HG03196 (cell line): ENCODE measurements at regions not wholly inside any gene's neighbourhood (a gene's known extent, or its start where the extent isn't known, plus 50 kb on each side); places are given as distances from the start of the nearest gene placed in this dataset.

Experiments
- ATAC-seq: cut with Tn5 transposase; IDR thresholded peaks from one replicate; pipeline ENCODE4 v1.9.1; 2021; ENCODE audit not compliant: unreplicated experiment

DNA sequence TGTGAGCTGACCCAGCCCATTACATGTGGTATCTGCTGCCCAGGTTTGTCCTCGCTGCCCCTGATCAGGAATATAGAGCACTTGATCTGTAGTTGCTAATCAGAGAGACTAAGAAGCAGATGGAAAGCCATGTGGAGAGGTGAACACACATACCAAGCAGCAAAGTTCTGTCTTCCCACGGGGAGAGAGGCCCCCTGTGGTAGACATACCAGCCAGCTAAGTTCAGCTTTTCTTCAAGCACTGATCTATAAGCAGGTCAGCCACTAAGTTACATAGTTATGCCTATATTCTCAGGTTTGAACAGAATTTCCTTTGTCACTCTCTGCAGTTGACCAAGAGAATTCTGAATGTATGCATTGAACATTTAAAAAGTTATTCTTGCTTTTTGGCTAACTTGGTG lies 76.4 kb downstream of the DDX3Y start:
- ATAC-seq = no peak

DNA sequence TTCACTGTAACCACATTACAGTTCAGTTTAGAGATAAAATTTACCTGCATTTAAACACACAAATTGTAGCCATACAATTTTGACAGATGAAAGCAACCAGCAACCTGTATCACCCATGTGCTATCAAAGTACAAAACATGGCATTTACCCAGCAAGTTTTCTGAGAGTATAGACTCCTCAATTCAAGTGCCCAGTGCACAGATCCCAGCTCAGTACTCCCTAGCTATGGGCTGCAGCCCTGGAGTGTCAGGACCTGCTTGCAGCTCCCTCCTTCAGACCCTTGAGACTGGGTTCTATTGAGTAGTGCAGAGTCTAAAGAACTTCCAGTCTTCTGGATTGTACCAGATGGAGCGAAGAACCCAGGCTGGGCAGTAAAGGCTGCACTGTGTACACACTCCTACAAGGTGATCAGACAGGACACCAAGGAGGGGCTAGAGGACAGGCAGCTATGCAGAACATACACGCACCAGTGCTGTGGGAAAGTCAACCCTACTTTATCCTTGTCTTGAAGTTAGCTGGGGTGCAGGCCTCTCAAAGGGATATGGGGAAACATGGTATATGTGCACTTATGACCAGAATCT lies 77.7 kb downstream of the DDX3Y start:
- no peak for ATAC-seq

DNA sequence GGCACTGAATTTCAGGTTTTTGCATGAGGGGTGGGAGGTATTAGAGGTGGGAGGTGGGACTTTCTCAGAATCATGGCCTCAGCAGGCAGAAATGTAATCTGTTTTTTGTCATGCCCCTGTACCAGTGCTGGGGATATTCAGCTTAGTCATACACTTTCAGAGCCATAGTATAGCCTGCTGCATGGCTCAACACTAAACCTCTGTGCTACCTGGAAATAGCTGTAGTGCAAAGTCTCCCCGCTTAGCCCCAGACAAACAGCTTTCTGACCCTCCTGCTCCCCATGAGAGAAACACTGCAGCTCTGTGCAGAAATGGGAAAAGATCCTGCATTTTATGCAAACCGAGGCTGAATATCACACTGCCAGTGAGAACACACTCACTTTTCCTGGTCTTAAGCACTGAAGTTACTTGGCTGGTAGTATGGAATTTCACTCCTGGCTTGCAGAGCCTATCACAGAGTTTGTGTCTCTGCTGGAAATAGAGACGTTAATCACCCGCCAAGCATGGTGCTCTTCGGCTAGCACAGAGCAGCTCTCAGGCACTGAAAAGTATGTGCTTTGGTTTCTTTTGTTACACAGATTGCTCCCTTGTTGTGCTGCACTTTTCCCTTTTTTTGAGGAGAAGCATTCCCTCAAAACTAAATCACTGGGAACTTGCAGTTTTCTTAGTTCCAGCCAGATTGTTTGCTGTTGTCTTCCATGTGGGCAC lies 80.1 kb downstream of the DDX3Y start:
- no peak for ATAC-seq

DNA sequence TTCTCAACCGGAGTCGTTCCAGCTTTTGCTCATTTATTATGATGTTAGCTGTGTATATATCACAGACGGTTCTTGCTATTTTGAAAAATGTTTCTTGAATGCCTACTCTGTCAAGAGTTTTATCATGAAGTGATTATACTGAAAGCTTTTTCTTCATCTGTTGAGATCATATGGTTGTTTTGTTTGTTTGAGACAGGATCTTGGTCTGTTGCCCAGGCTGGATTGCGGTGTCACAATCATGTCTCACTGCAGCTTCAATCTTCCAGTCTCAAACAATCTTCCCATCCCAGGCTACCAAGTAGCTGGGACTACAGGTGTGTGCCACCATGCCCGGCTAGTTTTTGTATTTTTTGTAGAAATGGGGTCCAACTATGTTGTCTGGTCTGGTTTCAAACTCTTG lies 112.8 kb downstream of the DDX3Y start:
- no peak for ATAC-seq

DNA sequence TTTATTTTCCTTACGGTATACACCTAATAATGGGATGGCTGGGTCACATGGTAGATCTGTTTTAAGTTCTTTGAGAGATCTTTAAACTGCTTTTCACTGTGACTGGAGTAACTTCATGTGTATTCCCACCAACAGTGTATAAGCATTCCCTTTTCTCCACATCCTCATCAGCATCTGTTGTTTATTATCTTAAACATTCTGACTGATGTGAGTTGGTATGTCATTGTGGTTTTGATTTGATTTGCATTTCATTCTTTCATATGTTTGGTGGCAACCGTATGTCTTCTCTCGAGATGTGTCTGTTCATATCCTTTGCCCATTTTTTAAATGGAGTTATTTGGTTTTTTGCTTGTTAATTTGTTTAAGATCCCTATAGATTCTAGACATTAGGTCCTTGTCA lies 114.8 kb downstream of the DDX3Y start:
- no peak for ATAC-seq

DNA sequence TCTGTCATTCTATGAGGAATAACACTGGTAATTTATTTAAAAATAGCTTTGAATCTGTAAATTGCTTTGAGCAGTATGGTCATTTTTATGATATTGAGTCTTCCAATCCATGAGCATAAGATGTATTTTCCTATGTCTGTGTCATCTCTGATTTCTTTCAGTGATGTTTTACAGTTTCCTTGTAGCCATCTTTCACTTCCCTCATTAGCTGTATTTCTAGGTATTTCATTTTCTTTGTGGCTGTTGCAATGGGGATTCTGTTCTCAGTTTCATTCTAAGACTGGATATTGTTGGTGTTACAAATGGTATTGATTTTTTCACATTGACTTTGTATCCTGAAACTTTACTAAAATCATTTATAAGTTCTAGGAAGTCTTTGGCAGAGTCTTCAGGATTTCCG lies 116.2 kb downstream of the DDX3Y start:
- no peak for ATAC-seq

DNA sequence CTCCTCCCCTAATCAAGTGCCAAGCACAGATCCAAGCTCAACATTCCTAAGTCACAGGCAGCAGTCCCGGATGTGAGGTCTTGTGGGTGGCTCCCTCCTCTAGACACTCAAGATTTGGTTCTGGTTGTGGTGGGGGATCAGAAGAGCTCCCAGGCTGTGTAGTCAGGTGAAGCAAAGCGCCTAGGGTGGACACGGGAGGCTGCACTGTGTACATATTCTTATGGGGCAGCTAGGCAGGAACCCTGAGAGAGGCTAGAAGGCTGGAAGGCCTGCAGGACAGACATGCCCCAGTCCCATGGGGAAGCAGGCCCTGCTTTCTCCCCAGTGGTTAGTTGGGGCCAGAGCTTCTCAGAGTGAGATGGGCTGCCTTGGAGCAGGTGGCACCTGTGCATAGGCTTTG lies 118.9 kb downstream of the DDX3Y start:
- ATAC-seq = no peak

DNA sequence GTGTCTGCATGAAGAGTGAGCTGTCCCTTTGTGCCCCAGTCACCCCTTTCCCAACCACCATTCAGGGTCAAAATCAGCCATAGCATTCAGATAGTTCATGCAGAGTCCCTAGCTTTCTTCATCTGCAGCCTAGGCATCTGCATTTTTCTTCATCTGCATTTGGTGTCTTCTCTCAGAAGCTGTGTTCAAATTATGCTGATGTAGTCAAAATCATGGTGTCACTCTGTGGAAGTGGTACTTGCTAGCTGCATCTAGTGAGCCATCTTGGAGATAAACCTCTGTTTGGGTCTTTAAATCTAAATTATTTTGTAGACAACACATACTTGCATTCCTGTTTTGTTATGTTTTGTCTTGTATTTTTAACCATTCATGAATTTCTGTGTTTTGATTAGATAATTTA lies 119.8 kb downstream of the DDX3Y start:
- ATAC-seq = no peak

DNA sequence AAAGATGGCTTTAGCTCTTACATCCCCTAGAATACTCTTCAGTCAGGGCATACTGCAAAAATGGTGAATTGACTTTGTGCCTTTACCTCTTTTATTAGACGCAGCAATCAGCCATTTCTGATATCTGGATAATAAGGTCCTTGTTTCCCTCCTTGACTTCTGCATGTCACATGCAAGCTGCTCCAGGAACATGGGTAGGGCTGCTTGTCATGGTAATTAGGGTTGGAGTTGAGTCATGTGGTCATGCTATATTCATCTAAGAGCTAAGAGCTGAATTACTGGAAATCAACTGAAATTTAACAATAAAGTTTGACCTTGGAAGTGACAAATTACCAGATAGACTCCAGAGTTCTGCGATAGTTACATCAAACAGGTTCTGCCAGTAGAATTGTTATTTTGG lies 122.2 kb downstream of the DDX3Y start:
- ATAC-seq = no peak

DNA sequence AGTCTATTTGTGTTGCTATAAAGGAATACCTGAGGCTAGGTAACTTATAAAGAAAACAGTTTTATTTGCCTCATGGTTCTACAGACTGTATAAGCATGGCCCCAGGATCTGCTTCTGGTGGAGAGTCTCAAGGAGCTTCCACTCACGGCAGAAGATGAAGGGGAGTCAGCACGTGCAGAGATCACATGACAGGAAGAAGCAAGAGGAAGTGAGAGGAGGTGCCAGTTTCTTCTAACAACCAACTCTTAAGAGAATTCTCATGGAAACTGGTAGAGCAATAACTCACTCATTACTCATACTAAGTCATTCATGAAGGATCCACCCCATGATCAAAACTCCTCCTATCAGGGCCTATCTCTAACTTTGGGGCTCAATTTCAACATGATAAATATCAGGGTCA lies 135.6 kb downstream of the DDX3Y start:
- no peak for ATAC-seq

DNA sequence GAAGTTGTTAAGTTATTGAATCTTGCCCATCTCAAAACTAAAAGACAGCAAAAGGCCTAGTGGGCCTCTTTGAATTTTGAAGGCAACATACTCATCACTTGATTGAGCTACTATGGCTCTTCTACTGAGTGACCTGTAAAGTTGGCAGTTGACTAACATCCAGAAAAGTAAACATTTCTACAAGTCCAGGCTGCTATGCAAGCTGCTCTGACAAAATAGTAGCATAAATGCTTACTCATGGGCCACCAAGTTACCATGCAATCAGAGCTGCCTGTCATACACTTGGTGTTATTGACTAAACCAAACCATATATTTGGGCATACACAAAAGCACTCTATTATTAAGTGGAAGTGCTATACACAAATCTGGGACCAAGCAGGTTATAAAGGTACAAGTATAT lies 148.8 kb downstream of the DDX3Y start:
- no peak for ATAC-seq

DNA sequence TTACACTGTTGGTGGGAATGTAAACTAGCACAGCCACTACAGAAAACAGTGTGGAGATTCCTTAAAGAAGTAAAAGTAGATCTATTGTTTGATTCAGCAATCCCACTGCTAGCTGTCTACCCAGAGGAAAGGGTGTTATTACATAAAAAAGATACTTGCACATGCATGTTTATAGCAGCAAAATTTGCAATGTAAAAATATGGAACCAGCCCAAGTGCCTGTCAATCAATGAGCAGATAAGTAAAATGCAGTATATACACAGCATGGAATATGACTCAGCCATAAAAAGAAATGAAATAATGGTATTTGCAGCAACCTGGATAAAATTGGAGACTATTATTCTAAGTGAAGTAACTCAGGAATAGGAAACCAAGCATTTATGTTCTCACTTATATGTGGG lies 161.7 kb downstream of the DDX3Y start:
- no peak for ATAC-seq

DNA sequence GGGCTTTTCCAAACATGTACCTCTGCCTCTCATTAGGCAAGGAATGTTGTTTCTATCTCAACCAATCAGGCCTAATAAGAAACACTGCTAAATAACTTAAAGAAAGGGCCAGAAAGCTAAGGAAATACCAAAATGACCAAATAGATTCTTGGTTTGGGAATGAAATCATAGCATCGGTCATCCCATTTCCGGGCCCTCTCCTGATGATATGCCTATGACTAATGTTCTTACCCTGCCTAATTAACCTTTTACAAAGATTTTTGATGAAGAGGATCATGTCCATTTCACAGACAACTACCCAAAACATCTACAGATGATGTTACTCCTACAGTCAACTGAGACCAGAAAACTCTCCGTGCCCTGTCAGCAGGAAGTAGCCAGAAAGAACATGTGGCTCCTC lies 164.0 kb downstream of the DDX3Y start:
- no peak for ATAC-seq

DNA sequence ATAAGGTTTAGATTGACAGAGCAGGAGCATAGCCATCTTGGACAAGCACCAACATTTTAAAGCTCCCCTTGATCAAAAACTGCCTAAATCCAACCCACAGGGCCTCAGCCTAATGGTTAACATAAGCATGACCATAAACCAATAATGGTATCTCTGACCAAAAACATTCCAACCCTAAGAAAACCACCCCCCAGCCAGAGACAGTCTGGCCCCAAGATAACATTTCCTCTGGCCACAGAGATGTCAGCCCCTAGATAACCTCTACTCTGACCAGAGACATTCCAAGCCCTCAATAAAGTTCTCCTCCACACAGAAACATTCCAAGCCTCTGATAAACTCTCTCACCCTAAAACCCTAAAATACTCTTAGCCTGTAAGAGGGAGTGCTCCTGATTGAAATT lies 164.4 kb downstream of the DDX3Y start:
- no peak for ATAC-seq

DNA sequence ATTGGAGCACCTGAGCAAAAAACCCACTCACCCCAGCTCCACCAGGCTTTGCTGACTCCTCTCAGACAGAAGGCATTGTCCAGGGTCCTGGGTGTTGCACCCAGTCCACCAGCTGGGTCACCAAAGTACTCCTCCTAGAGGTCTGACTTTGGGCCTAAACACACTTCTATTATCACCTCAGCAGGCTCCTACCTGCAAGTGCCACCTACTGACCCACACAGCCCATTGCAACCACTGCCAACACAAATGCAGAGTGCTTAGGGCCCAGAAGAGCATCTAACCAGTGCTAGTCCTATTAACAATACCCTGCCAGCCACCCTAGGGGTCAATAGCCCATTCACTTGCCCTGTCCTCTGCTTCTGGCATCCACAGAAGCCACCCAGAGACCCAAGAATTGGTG lies 178.1 kb downstream of the DDX3Y start:
- ATAC-seq = no peak

DNA sequence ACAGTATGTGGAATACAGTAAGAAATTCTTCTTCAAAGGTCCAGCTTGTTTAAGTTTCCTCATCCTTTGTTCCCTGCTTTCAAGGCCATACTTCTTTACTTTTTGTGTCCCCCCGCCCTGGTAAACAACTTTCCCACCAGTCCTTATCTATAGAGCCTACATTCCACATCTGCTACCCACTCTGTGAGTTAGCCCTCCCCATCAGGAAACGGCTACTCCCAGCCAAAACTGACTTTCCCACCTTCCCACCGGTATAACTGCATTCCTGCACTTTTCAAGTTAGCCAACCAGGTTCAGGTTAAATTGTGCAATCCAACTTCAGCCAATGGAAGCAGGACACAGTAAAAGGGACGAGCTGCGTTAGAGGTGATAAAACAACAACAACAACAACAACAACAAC lies 186.9 kb downstream of the DDX3Y start:
- ATAC-seq = no peak

DNA sequence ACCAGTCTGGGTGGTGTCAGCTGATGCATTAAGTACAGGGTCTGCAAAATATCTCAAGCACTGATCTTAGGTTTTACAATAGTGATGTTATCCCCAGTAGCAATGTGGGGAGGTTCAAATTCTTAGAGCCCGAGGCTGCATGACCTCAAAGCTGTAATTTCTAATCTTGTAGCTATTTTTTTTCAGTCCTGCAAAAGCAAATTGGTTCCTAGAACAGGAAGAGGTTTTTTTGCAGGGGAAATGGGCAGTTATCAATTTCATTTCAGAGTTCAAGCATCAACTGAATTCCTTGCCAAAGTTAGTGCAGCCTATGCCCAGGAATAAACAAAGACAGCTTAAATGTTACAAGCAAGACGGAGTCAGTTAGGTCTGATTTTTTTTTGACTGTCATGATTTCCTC lies 188.3 kb downstream of the DDX3Y start:
- ATAC-seq = no peak

DNA sequence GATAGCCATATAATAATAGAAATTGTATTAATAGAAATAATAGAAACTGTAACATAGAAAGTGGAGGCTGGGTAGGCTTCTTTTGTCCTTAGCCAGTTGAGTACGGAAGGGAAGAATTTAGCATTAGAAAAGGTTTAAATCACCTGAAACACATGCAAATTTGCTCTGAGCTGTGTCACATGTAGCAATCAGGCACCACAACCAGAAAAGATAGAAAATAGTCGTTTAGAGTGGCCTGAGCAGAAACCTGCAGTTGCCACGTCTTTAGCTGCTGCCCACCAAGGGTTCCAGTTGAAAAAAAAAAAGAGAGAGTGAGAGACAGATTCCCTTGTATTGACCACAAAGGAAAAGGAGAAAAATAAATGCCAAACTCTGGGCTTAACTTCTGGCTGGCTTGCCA lies 188.8 kb downstream of the DDX3Y start:
- ATAC-seq = no peak

DNA sequence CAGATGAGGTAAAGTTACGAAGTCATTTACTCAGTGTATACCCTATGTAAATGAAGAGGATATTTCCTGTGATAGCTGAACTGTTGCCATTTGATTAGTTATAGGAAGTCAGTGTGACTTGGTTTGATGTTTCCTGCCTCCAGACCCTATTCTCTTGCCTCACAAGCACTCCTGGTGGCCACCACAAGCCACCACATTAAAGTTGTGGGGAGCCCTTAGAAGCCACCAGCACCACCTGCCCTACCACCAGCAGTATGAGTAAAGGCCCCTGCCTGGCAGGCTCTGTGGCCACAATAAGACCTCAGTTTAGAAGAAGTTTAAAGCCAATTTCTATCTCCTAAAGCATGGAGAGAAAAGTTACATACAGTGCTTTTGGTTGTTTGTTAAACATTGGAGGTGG lies 189.7 kb downstream of the DDX3Y start:
- no peak for ATAC-seq

DNA sequence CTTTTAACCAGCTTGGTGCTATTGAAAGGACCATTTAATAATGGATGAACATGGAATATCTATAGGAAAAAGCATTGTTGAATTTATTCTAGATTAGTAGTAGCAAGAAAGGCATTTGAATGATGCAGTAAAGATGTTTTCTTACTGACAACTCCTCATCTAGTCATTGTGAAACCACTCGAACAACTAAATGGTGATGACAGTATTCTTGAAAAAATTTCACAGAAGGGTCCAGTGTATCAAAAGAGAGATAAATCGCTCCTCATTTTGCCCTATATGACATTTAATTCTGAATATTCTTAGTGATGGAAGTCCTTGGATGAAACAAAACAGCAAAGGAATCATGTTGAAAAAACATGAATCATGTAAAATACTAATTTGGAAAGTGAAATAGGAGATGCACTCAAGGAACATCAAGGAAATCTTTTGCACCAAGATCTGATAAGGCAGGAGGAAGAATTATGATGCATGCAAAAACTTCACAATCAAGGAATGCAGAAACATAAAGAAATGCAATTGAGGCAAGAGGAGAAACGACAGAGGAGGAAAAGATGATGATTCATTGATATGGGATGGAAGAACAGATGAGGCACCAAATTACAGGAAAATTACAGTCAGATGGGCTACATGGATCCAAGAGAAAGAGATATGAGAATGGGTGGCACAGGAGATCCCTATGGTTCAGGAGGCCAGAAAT lies 190.4 kb downstream of the DDX3Y start:
- ATAC-seq = no peak

DNA sequence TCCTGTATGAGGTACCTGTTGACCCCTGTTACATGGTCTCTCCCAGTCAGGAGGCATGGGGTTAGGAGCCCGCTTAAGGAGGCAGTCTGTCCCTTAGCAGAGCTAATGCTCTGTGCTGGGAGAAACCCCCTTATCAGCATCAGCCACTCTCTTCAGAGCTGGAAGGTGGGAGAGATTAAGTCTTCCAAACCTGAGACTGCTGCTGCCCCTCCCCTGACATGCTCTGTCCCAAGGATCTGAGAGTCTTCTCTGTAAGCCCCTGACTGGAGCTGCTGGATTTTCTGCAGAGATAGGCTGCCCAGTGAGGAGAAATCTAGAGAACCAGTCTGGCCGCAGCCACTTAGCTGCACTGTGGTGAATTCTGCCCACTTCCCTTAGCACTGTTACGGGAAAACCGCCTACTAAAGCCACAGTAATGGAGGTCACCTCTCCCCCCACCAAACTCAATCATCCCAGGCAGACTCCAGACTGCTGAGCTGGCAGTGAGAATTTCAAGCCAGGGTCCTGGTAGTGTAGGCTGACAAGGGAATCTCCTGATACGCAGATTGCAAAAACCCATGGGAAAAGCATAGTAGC lies 222.3 kb downstream of the DDX3Y start:
- ATAC-seq = peak; percentile 89

DNA sequence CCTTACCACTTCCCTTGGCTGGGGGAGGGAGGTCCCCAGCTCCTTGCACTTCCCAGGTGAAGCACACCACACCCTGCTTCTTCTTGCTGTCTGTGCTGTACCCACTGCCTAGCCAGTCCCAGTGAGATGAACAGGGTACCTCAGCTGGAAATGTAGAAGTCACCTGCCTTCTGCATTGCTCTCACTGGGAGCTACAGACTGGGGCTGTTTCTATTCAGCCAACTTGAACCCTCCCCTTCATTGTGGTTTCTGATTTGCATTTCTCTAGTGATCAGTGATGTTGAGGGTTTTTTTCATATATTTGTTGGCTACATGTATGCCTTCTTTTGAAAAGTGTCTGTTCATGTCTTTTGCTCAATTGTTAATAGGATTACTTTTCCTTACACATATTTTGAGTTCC lies 222.8 kb downstream of the DDX3Y start:
- peak; percentile 70 for ATAC-seq
